OCI-LY1 (cell line): ENCODE measurements at regions not wholly inside any gene's neighbourhood (a gene's known extent, or its start where the extent isn't known, plus 50 kb on each side); places are given as distances from the start of the nearest gene placed in this dataset.

Experiments used
- H2AFZ ChIP-seq: fragments of 200-600 bp; sonication (generic), shearing (Covaris generic); 2 replicates; pipeline ENCODE4 v1.6.0; 2014; ENCODE audit warnings: antibody characterized with exemption, mild to moderate bottlenecking, low read length
- H3F3A ChIP-seq: fragments of 200-600 bp; sonication (generic), shearing (Covaris generic); 2 replicates; pipeline ENCODE4 v1.6.0; 2014; ENCODE audit warnings: mild to moderate bottlenecking, antibody characterized with exemption, low read length, moderate library complexity; ENCODE audit not compliant: insufficient read depth
- H3K27ac ChIP-seq: fragments of 200-600 bp; sonication (generic); 2 replicates; pipeline ENCODE4 v1.5.1; 2014; ENCODE audit warnings: low read length, mixed run types, mild to moderate bottlenecking, low read depth; ENCODE audit not compliant: poor library complexity, severe bottlenecking
- H3K27me3 ChIP-seq: fragments of 200-600 bp; sonication (generic); 2 replicates; pipeline ENCODE4 v1.6.0; 2014; ENCODE audit warnings: antibody characterized with exemption, mild to moderate bottlenecking, low read length, moderate library complexity; ENCODE audit not compliant: insufficient read depth
- H3K36me3 ChIP-seq: fragments of 200-600 bp; sonication (generic); 2 replicates; pipeline ENCODE4 v1.6.1; 2014; ENCODE audit warnings: mild to moderate bottlenecking, antibody characterized with exemption, low read length, moderate library complexity, mixed read lengths; ENCODE audit not compliant: insufficient read depth
- H3K4me1 ChIP-seq: fragments of 200-600 bp; sonication (generic); 2 replicates; pipeline ENCODE4 v1.5.1; 2014; ENCODE audit warnings: mild to moderate bottlenecking, low read length, moderate library complexity; ENCODE audit not compliant: insufficient read depth, severe bottlenecking
- H3K4me2 ChIP-seq: fragments of 200-600 bp; sonication (generic), shearing (Covaris generic); 2 replicates; pipeline ENCODE4 v1.6.1; 2014; ENCODE audit warnings: low read length
- H3K4me3 ChIP-seq: fragments of 200-600 bp; sonication (generic); 2 replicates; pipeline ENCODE4 v1.5.1; 2014; ENCODE audit warnings: low read length, low read depth, mild to moderate bottlenecking, mixed read lengths; ENCODE audit not compliant: poor library complexity, severe bottlenecking
- H3K79me2 ChIP-seq: fragments of 200-600 bp; shearing (Covaris generic); 2 replicates; pipeline ENCODE4 v1.6.1; 2016; ENCODE audit warnings: mixed run types, low read length, mixed read lengths; ENCODE audit not compliant: insufficient read depth
- H3K9ac ChIP-seq: fragments of 200-600 bp; sonication (generic), shearing (Covaris generic); 2 replicates; pipeline ENCODE4 v1.6.1; 2014; ENCODE audit warnings: mild to moderate bottlenecking, low read length, mixed read lengths
- H3K9me2 ChIP-seq: fragments of 200-600 bp; sonication (generic), shearing (Covaris generic); 2 replicates; pipeline ENCODE4 v1.6.1; 2014; ENCODE audit warnings: low read depth, mild to moderate bottlenecking, low read length, mixed read lengths
- H3K9me3 ChIP-seq: fragments of 200-600 bp; shearing (Covaris generic); 2 replicates; pipeline ENCODE4 v1.6.1; 2014; ENCODE audit warnings: low read length, mixed read lengths
- H4K20me1 ChIP-seq: fragments of 200-600 bp; sonication (generic), shearing (Covaris generic); 2 replicates; pipeline ENCODE4 v1.6.0; 2016; ENCODE audit warnings: mild to moderate bottlenecking, low read length; ENCODE audit not compliant: insufficient read depth
- EZH2 ChIP-seq: fragments of 200-600 bp; sonication (generic), shearing (Covaris generic); IDR thresholded peaks from 2 replicates; pipeline ENCODE4 v1.8.0; 2017; ENCODE audit warnings: borderline replicate concordance, mixed run types, mild to moderate bottlenecking, antibody characterized with exemption, low read length, moderate library complexity, mixed read lengths
- TF ChIP-seq, protein P1 (sequence below): fragments of 200-600 bp; sonication (generic), shearing (Covaris generic); IDR thresholded peaks from 2 replicates; pipeline ENCODE4 v1.5.1; 2017; ENCODE audit warnings: mild to moderate bottlenecking, antibody characterized with exemption, low read length, moderate library complexity, mixed read lengths

DNA sequence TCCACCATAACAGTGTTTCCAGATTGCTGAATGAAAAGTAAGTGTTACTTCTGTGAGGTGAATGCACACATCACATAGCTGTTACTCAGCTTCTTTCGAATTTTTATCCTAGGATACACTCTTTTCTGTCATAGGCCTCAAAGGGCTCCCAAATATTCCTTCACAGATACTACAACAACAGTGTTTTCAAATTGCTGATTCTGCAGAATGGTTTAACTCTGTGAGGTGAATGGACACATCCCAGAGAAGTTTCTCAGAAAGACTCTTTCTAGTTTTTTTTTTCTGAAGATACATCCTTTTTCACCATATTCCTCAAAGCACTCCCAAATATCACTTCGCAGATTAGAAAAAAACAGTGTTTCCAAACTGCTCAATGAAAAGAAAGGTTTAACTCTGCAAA, 221.1 kb downstream of the OR4A5 start:
- Histone ChIP-seq H3K27ac (no peak overlapping the region), H3K4me1 (no peaks in the 10 kb centered on the region), H3K9me3 (peaks cover 11% of the 10 kb centered on the region; the same call in 1 of the 2 replicates), H3K4me2 (no peak overlapping the region), H3K27me3 (no peaks in the 10 kb centered on the region), H3K36me3 (no peaks in the 10 kb centered on the region), H3K9ac (no peak overlapping the region), H3K79me2 (no peaks in the 10 kb centered on the region), H4K20me1 (no peaks in the 10 kb centered on the region), H2AFZ (no peak overlapping the region), H3F3A (no peaks in the 10 kb centered on the region), H3K4me3 (no peak overlapping the region), H3K9me2 (no peaks in the 10 kb centered on the region)
- TF ChIP-seq, protein P1, sequence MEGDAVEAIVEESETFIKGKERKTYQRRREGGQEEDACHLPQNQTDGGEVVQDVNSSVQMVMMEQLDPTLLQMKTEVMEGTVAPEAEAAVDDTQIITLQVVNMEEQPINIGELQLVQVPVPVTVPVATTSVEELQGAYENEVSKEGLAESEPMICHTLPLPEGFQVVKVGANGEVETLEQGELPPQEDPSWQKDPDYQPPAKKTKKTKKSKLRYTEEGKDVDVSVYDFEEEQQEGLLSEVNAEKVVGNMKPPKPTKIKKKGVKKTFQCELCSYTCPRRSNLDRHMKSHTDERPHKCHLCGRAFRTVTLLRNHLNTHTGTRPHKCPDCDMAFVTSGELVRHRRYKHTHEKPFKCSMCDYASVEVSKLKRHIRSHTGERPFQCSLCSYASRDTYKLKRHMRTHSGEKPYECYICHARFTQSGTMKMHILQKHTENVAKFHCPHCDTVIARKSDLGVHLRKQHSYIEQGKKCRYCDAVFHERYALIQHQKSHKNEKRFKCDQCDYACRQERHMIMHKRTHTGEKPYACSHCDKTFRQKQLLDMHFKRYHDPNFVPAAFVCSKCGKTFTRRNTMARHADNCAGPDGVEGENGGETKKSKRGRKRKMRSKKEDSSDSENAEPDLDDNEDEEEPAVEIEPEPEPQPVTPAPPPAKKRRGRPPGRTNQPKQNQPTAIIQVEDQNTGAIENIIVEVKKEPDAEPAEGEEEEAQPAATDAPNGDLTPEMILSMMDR, result no peak
- no peak for TF ChIP-seq EZH2

DNA sequence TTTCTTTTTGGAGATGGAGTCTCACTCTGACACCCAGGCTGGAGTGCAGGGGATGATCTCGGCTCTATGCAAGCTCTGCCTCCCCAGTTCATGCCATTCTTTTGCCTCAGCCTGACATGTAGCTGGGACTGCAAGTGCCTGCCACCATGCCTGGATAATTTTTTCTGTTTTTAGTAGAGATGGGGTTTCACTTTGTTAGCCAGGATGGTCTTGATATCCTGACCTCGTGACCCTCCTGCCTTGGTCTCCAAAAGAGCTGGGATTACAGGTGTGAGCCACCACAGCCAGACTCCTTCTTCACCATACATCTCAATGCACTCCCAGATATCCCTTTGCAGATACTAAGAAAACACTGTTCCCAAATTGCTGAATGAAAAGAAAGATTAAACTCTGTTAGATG, 224.3 kb downstream of the OR4A5 start:
- no peaks in the 10 kb centered on the region for H3K9me2 ChIP-seq
- H3K9ac ChIP-seq, result no peak overlapping the region
- no peaks in the 10 kb centered on the region for H3K79me2 ChIP-seq
- no peak overlapping the region for H3K4me2 ChIP-seq
- H3F3A ChIP-seq, result no peaks in the 10 kb centered on the region
- H4K20me1 ChIP-seq, result no peaks in the 10 kb centered on the region
- TF ChIP-seq EZH2, result no peak
- TF ChIP-seq, protein P1, result no peak
- no peak overlapping the region for H2AFZ ChIP-seq
- H3K36me3 ChIP-seq, result no peaks in the 10 kb centered on the region
- H3K27me3 ChIP-seq, result no peaks in the 10 kb centered on the region
- H3K27ac ChIP-seq, result no peak overlapping the region
- H3K9me3 ChIP-seq, result peaks cover 9% of the 10 kb centered on the region; the same call in 1 of the 2 replicates
- no peaks in the 10 kb centered on the region for H3K4me1 ChIP-seq
- no peak overlapping the region for H3K4me3 ChIP-seq

GRCh38 chr11:54944211-54944610, 237.6 kb downstream of the OR4A5 start:
- no peaks in the 10 kb centered on the region for H3F3A ChIP-seq
- no peak overlapping the region for H3K4me2 ChIP-seq
- no peaks in the 10 kb centered on the region for H3K79me2 ChIP-seq
- H3K9ac ChIP-seq, result no peak overlapping the region
- no peaks in the 10 kb centered on the region for H3K27me3 ChIP-seq
- no peaks in the 10 kb centered on the region for H3K9me2 ChIP-seq
- H3K4me1 ChIP-seq, result no peaks in the 10 kb centered on the region
- no peak overlapping the region for H3K27ac ChIP-seq
- H3K9me3 ChIP-seq, result peaks cover 2% of the 10 kb centered on the region; the same call in 1 of the 2 replicates
- no peak overlapping the region for H2AFZ ChIP-seq
- H3K36me3 ChIP-seq, result no peaks in the 10 kb centered on the region
- H4K20me1 ChIP-seq, result no peaks in the 10 kb centered on the region
- no peak overlapping the region for H3K4me3 ChIP-seq
- TF ChIP-seq EZH2, result no peak
- TF ChIP-seq, protein P1, result no peak
